GM18526 (cell line): ENCODE measurements at regions not wholly inside any gene's neighbourhood (a gene's known extent, or its start where the extent isn't known, plus 50 kb on each side); places are given as distances from the start of the nearest gene placed in this dataset.

Experiments used
- POLR2A ChIP-seq: IDR thresholded peaks from 3 replicates; pipeline ENCODE4 v1.6.1; 2011; ENCODE audit not compliant: insufficient read length; ENCODE audit errors: extremely low read depth

DNA sequence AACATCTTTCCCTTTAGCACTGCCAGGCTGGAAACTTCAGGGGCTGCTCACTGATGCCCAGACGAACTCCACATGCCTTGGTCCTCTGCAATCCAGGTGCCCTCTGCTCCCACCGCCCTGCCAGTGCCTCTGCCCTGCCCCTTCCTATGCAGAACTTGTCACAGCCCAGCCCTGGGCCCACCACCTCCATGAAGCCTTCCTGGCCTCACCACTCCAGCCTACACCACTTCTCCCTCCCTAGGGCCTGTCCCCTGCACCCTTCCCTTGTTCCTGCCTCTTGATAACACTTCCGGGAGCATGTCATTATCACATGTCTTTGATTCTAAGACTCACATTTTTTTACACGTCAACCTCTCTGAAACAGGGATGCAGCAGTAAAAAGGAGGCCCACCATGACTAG lies 627.2 kb downstream of the UQCRFS1 start:
- TF ChIP-seq POLR2A: no peak

DNA sequence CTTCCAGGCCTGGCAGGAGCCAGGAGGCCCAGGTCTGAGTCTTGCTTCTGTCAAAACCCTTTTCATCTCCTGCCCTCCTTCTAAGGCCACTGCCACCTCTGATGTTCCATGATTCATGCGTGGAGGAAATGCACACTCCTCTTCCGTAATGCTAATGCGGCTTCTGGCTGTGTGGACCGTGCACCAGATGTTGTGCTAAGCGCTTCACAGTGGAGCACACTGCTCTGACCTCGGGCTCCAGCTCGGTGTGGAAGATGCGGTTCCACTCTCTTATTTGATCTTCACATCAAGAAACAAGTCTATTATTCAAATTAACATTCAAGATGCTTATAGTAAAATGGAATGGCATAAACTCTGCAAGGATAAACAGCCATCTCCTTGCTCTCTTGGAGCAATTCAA lies 629.2 kb downstream of the UQCRFS1 start:
- no peak for TF ChIP-seq POLR2A

DNA sequence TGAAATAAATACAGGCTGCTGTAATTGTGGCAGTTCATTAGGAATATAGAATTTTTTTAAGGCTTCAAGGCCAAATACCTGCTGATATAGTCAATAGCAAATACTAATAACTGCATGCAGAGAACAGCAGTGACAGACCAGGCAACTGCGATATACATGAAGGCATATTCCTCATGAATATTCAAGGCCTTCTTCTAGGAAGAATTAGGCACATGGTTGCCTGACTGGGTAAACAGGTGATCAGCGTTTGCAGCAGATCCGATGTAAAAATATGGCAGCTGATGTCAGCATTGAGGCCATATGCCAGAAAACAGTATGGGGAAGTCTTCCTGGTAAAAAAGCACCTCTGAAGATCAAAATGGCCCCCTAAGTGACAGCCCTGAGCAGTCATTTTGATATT lies 629.7 kb downstream of the UQCRFS1 start:
- no peak for TF ChIP-seq POLR2A

DNA sequence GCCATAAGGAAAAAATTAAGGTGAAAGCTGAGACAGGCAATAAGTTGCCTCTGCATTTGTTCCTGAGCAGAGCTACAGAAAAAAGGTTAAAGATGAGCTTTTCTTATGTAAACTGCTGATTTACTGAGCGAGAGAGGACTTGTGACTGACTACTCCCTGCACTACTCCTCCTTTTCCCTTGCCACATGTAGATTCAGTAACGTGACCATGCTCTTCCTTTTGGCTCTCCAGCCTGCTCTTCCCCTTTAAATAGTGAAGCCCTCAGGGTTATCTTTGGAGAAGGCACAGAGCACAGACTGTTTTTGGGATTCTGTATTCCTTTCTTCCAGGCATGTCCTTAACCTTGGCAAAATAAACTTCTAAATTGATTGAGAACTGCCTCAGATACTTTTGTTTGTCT lies 630.2 kb downstream of the UQCRFS1 start:
- no peak for TF ChIP-seq POLR2A

DNA sequence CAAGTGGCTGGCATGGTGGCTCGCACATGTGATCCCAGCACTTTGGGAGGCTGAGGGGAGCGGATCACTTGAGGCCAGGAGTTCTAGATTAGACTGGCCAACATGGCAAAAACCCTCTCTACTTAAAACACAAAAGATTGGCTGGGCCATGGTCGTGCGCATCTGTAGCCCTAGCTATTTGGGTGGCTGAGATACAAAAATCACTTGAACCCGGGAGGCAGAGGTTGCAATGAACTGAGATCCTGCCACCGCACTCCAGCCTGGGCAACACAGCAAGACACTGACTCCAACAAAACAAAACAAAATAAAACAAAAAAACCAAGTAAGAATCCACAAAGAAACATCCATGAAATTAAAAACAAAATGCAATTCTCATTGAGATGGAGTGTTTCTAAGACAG lies 630.6 kb downstream of the UQCRFS1 start:
- no peak for TF ChIP-seq POLR2A

DNA sequence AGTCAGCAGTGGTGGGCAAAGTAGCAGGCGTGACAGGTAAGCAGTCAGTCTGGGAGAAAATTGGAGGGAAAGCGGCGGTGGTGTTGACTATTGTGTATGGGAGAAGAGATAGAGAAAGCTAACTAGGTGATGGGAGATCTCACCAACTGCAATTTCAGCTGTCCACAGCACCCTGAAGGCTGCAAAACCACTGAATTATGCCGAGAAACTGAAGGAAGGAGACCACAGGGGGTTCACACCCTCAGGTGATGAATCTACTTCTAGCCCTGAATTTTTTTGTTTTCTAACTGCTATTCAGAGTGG lies 631.5 kb downstream of the UQCRFS1 start:
- TF ChIP-seq POLR2A: no peak

DNA sequence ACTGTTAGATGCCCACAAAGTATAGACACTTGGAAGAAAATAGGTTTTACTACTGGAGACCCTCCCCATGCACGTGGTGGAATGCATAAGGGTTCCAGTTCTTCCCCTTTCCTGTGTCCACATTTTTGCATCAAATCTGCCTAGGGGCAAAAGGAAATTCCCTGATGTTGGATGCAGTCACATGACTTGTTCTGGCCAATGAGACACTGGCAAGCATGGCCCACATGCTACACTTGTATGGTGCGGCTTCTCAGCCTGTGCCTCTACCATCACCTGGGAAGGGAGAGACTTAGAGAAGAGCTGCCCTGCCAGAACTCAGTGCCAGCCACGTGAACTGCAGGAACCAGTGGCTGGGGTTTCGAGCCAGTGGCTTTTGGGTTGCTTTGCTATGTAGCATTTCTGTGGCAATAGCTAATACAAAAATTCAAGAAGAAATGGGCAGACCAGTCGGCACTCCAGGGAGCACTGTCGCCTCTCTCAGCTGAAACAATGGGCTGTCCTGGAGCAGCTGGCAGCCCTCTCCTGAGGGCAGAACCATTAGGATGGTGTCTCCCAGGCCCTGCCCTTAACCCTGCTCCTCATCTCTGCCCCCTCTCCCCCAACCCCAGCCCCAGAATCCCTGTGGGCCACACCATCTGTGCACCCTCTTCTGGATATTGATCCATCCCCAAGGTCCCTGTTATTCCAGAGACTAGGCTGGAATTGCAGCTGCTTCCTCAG lies 634.0 kb downstream of the UQCRFS1 start:
- TF ChIP-seq POLR2A: no peak

DNA sequence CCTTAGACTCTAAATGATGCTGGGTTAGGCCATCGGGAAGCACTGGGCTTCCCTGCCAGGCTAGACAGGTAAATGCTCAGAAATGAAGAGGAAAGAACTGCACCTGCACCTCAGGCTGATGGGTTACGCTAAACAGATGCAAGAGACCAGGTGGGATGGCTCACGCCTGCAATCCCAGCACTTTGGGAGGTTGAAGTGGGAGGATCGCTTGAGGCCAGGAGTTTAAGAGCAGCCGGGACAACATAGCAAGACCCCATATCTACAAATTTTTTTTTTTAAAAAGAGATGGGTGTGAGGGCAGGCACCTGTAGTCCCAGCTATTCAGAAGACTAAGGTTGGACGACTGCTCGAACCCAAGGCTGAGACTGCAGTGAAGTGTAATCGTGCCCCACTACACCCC lies 634.7 kb downstream of the UQCRFS1 start:
- no peak for TF ChIP-seq POLR2A

DNA sequence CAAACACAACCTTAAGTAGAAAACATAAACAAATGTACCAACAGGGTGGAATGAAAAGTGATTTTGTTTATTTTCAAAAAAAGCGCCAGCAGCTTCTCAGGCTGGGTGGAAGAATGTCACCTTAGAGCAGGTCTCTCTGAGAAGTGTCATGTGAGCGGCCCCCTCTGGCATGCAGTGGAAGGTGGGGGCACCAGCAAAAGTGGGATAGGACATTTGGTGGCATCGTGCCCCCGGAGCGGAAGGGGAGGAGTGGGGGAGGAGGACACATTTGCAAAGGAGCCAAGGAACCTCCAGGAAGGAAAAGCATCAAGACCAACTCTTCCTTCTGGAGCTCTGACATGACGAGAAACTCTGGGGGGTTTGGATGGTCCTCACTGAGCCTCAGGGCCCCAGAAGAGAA lies 635.3 kb downstream of the UQCRFS1 start:
- no peak for TF ChIP-seq POLR2A

DNA sequence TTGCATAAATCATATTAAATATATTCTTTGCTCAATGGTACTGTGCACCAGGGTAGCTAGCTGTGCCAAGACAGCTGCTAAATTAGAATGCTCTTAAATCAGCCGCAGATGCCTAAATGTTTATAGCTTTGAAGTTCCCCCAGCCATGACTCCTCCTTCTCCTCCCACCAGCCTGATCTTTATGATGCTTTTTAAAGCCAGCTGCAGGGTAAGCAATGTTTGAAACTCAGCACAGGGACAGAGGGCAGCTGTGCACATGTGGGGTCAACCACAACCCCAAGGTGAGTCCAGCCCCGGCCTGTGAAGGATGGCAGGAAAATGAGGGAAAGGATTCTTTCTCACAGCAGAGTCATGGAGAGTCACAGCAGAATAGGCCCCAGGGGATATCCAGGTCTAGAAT lies 635.7 kb downstream of the UQCRFS1 start:
- TF ChIP-seq POLR2A: no peak

DNA sequence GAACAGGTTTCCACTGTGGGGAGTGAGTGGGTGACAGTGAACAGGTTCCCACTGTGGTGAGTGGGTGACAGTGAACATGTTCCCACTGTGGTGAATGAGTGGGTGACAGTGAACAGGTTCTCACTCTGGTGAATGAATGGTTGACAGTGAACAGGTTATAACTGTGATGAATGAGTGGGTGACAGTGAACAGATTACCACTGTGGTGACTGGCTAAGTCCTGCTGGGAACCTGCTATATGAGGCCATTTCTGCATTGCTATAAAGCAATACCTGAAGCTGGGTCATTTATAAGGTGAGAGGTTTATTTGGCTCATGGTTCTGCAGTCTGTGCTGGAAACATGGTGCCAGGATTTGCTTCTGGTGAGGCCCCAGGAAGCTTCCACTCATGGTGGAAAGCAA lies 637.1 kb downstream of the UQCRFS1 start:
- no peak for TF ChIP-seq POLR2A

DNA sequence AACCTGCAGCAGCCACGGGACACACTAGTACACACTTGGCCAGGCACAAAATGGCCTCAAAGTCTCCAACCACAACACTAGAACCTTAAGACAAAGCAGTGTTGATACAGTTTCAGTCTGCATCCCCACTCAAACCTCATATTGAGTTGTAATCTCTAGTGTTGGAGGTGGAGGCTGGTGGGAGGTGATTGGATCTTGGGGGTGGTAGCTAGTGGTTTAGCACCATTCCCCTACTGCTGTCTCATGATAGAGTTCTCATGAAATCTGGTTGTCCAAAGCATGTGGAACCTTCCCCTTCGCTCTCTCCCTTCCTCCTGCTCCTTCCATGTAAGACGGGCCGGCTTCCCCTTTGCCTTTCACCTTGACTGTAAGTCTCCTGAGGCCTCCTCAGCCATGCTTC lies 638.7 kb downstream of the UQCRFS1 start:
- no peak for TF ChIP-seq POLR2A

DNA sequence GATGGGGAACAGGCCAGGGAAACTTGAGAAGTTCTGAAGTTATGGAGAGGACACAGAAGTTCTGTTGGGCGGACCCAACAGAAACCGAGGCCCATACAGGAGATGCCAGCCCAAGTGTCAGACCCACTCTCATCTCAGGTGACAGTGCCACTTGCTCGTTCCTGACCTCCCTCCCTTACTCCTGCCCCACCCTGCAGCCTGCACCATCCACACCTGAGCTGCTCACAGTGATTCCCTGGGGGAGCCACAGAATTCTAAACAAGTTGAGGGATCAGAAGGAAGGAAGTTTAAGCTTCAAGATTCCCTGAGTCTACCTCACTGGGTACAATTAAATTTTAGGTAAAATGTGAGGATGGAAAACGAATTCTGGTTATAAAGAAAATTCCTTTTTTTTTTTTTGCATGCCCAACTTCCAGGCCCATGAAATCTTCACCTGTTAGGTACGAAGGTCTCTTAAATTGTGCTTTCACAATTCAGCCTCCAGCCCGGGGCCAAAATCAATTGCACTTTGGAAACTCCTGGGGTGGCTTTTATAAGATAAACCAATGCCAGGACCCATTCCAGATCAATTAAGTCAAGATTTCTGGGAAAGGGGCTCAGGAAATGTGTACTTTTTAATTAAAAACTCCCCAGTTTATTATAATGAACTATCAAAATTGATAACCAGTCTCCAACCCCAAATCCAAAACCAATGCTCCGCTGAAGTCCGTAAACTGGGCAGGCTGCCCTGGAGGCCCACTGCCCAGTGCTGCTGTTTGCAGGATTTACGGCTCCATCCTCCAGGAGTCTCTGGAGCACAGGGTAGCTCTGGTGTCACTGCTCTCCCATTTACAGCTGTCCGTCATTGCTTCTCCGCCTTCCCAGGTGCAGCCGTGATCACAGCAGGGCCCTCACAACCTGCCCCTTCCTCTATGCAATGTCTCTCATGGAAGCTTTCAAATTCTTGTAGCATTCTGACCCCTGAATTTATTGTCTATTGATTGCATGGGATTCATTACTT lies 643.5 kb downstream of the UQCRFS1 start:
- no peak for TF ChIP-seq POLR2A

DNA sequence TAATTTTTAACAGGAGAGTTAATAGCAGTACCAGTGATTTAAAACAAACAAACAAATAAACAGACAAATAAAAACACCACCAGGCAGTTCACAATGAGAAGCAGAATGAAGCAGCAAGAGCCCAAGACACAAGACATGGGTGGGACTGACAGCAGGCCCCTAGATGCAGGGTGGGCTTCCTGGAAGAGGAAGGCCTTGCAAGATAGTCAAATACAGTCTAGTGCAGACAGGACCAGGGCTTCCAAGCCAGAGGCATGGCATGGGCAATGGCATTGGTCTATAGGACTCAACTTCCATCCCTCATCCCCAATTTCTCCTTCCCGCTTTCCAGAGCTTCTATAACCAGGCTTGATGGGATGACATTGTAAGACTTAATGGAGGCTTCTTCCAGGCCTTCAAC lies 645.1 kb downstream of the UQCRFS1 start:
- no peak for TF ChIP-seq POLR2A

DNA sequence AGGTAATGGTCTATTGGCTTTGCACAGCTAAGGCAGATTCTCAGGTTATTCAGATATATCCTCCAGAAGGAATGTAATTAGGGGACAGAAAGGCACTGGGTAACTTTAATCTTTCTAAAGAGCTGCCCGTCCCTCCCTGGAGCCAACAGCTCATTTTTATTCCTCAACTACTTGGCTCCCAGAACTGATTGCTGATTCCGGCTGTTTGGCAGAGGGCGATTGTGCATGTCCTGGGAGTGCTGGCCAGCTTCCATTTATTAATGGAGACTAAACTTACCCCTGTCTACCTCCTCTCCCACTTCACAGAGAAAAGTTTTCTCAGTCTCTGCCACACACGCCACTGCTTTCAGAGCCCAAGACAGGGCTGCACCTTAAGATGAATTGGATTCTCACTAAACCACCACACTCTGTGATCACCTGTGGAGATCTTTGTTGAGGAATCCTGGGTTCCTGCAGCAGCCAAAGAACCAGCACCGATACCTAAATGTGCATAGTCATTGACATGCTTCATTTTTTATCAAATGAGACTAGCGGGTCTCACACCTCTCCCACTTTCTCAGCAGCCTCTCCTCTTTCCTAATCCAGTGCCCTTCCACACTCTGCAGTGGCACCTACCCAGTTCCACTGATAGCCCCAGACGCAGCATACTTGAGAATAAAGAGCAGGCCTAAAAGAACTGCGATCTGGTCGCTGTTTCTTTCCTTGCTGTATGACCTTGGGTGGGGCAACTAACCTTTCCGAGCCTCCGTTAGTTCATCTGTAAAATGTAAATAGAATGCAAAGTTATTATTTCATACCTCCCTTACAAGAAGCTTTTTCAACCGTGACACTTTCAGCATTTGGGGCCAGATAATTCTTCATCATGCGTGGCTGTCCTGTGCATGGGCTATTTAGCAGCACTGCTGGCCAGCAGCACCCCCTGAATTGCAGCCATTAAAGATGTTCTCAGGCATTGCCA lies 648.7 kb downstream of the UQCRFS1 start:
- TF ChIP-seq POLR2A: no peak
